Stimulated activated naive CD4-positive, alpha-beta T cell (primary cell): ENCODE measurements at regions not wholly inside any gene's neighbourhood (a gene's known extent, or its start where the extent isn't known, plus 50 kb on each side); places are given as distances from the start of the nearest gene placed in this dataset.
"Not testable (repeated sequence)": the region's sequence is repeated elsewhere in the genome, so short reads cannot be mapped to it uniquely, and the experiment has no call there.

Experiments
- DNase-seq, 6 experiments: peaks; one replicate each; lab custom pipeline; 2025; lab: John Stamatoyannopoulos, UW

DNA sequence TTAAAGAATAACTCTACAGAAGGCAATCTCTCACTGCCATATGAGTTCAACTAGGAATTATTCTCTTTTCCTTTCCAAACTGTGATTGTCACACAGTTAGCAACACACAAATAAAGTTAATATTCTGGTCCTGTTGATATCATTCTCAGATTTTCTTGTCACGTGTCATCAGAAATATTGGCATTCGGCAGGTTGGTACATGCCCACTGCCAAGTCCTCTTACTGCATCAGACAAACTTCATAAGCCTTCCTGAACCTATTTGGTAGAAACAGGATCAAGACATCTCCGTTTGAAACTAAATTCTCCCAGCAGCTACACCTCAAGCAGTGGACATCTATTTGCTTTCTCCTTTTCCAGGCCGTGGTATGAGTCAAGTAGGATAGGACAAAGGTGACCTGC lies 177.9 kb upstream of the SOX2 start:
- DNase-seq, result no peak

DNA sequence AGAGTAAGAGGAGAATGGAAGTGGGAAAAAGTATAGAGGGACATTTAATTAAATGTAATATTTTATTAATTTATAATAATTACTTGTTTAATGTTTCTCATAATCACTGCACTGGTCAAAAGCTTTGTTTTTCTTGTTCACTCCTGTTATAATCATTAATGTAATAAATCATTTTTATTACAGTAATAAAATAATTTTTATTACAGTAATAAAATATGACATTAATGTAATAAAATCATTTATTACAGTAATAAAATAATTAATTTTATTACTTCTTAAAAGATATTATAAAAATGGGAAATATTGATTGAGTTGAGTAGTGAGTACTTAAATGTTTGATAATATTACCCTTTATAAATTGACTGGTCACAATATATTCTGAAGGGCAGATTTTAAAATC lies 181.1 kb upstream of the SOX2 start:
- DNase-seq, result no peak

DNA sequence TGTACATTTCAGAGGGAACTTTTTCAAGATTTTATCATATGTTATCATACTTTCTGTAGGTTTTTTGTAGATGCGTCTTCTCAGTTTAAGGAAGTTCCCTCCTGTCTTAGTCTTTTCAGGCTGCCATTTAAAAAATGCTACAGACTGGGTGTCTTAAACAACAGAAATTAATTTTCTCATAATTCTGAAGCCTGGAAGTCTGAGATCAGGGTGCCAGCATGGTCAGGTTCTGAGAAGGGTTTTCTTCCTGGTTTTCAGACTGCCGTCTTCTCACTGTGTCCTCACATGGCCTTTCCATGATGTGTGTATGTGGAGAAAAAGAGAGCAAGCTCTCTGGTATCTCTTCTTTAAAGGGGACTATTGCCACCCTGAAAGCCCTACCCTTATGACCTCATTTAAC lies 189.9 kb upstream of the SOX2 start:
- no peak for DNase-seq

DNA sequence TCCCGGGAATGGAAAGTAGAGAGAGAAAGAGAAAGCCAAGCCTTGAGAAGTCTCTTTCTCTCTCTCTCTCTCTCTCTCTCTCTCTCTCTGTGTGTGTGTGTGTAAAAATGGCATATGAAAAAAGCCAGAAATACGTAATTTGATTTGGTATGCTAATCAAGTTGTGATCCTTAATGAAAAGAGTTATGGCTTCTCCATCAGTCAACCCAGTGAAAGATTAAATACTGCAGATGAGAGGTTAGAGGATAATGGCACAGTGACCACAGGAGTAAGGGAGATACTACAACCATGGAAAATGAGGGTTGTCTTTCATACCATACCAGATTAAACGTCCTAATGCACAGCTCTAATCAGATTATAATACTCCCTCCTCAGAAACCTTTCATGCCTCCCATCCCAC lies 193.5 kb upstream of the SOX2 start:
- DNase-seq, result no peak

DNA sequence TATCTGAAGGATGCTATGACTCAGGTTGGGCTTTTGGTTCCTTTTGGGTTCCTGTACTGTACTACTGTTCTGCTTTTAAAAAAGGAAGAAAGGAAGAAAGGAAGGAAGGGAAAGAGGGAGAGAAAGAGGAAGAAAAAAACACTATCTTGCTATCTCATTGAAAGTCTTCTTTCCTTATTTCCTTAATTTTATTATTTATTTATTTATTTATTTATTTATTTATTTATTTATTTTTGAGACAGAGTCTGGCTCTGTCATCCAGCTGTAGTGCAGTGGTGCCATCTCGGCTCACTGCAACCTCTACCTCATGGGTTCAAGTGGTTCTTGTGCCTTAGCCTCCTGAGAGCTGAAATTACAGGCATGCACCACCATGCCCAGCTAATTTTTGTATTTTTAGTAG lies 198.9 kb upstream of the SOX2 start:
- DNase-seq, result no peak

DNA sequence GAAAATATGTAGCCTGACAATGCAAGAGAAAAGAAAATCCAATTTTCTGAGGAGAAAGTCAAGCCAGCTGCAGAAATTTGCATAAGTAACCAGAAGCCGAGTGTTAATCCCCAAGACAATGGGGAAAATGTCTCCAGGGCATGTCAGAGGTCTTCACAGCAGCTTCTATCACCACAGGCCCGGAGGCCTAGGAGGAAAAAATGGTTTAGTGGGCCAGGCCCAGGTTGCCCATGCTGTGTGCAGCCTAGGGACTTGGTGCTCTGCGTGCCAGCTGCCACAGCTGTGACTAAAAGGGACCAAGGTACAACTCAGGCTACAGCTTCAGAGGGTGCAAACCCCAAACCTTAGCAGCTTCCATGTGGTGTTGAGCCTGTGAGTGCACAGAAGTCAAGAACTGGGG lies 201.2 kb upstream of the SOX2 start:
- no peak for DNase-seq

DNA sequence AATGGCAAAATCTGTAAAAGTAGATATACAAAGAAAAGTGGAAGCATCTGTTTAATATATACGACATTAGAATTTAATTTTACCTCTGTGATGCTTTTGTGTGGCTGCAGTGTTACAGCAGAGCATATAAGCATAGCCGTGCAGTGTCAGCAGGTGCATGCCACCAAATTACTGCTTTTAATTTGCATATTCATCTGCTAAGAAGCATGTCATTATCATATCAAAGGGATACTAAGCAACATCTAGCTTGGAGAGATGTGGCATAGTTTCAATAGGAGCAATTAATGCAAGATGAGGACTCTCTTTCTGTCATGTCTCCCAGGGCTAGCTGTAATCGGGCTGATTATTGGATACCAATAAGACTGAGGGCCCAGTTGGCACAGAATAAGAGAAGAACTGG lies 214.4 kb upstream of the SOX2 start:
- no peak for DNase-seq

DNA sequence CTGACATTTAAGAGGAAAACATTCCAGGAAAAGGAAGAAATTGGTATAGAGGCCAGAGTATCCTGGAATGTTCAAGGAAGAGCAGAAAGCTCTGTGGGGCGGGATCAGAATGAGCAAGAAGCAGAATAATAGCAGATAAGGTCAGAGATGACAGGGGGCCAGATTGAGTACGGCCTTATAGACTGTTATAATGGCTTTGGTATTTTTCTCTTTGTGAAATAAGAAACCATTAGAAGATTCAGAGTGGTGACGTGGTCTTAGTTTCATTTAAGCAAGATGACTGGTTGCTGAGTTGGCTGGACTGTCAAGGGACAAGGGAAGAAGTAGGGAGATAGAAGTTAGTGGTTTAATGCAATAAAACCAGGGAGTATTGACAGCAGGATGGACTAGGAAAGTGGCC lies 218.3 kb upstream of the SOX2 start:
- DNase-seq, result no peak

DNA sequence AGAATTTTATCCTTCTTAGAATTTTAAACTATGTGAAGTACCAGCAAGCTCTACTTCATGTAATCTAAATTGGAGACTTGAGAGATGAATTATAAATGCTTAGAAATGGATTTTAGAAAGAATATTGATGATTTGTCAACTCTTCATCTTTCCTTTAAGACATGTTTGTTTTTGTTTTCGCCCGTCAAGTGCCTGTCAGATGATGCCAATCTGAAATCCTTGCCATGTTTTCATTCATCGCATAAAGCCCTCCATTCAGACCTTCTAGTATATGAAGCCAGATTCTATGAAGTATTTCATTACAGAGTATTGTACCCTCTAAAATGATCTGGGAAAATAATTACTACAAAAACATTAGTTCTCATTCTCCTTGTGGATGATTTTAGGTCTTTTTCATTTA lies 223.2 kb upstream of the SOX2 start:
- no peak for DNase-seq

DNA sequence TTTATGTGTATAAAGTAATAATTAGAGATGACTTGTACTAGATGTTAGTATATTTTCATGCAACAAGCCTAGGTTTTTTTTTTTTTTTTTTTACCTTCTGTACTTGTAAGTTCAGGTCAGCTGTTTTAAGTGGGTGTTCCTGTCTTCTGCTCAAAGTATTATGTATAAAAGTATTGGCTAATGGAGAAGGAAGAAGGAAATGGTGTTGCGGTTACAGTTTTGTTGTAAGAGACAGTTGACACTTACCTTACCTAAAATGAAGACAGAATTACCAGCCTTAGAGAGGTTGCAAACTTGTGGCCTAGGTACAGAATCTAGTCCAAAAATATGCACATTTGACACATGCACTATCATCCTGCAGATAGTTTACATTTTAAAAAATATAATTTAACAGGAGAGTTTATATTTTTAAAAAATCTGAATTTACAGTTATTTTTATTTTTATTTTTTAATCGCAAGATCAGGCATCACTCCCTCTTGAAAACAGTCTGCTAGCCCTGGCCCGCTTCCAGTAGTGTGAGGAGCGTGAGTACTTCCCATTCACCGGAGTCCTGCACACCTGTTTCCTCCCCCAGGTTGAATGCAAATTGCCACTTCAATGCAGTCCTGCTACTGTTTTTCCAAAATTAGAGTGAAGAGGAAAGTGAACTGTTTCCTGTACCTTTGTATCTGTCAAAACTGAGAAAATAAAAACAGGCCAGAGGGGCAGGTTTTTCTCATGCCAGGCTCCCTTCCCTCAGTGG lies 224.3 kb upstream of the SOX2 start:
- no peak for DNase-seq

DNA sequence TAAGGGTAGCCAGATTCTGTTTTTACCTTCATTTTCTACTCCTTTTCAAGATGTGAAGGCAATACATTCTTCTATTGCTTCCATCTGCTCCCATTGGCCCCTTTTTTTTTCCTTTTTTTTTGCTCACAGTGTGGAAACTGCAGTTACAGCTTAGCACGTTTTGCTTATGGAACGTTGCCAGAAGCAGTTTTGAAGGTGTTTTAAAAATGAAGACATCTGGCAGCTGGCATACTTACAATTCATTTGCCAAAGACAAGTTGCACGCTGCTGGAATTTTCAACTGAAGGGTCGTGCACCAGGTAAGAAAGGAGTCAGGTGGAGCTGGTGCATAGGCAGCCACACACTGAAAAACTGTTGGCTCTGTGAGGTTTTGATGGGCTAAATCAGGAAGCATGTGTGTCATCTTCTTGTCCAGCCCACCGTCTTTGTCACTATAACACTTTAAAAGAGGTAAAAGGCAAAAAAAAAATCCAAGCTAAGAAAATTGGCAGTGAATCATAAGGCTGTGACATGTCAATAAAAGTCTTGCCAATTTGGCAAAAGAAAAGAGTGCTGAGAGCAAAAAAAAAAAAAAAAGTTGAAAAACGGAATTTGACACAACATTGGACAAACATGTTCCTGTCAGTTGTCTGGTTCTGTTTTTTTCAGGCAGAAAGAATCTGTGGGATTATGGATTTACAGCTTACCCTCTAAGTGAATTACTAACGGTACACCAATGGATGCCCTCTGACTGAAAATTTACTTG lies 225.4 kb upstream of the SOX2 start:
- DNase-seq, result no peak

DNA sequence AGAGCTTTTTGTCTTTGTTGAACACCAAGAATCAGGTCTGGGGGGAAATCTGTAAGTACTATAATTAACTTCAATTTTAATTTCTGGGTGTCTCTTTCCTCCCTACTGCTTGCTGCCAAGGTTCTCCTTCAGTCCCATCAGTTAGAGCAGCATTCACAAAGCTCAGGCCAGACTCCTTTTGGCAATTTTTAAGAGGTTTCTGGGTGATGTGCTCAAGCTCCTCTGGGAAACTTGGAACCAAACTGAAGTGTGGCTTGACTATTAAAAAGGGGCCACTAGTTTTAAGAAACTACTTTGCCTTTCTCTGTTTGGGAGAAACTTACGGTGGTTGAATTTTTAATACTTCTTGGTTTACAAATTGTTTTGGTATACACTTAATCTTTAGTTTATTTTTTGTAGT lies 227.7 kb upstream of the SOX2 start:
- DNase-seq, result no peak

DNA sequence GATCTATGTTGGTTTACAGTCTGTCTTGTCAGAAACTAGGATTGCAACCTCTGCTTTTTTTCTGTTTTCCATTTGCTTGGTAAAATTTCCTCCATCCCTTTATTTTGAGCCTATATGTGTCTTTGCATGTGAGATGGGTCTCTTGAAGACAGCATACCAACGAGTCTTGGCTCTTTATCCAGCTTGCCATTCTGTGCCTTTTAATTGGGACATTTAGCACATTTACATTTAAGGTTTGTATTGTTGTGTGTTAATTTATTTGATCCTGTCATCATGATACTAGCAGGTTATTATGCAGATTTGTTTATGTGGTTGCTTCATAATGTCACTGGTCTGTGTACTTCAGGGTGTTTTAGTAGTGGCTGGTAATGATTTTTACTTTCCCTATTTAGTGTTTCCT lies 236.6 kb upstream of the SOX2 start:
- DNase-seq, result not testable (repeated sequence)

DNA sequence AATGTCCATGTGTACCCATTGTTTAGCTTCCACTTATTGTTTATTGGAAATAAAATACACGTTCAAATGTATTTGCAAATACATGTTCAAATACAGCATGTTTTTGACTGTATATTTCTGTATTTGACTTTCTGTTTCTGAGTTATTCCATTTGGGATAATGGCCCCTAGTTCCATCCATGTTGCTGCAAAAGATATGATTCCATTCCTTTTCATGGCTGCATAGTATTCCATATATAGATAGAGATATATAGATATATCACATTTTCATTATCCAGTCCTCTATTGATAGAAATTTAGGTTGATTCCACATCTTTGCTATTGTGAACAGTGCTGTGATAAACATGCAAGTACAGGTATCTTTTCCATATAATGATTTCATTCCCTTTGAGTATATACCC lies 241.4 kb upstream of the SOX2 start:
- no peak for DNase-seq

DNA sequence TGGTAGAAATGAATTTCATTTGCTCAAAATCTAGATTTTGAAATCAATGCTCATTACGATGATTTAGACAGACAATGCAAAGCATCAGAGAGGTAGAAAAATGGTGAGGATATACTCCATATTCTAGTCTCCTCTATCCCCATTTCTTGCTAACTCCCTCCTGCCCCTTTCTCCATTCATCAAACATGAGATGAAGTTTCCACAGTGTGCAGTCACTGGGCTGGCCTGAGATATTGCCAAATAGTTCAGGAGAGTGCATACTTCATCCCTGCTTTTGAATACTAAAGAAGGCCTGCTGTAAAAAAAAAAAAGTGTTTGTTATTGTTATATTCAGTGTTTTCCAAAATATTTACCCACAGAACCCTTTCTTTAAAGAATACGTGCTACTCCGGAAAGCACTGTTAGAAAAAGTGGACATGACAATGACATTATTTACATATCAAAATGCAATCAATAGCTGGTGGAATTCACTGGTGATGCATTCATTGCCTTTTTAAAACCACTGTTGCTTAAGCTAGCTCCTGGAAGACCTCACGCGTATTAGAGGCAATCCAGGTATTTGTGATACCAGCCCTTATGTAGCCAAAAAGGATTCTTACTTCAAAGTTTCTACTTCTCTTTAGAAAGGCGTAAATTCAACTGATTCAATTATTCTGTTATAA lies 247.6 kb upstream of the SOX2 start:
- DNase-seq, result no peak

DNA sequence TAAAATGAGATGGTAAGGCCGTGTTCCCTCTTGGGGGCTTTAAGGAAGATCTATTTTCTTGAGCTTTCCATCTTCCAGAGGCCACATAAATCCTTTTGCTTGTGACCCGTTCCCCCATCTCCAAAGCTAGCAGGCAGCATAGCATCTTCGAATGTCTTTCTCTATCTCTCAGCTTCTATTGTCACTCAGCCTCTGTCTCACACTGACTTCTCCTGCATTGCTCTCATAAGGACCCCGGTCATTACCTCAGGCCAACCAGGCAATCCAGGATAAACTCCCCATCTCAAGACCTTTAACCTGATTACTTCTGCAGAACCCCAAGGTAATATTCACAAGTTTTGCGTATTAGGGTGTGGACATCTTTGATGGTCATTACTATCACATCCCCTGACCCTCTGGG lies 250.3 kb upstream of the SOX2 start:
- no peak for DNase-seq

DNA sequence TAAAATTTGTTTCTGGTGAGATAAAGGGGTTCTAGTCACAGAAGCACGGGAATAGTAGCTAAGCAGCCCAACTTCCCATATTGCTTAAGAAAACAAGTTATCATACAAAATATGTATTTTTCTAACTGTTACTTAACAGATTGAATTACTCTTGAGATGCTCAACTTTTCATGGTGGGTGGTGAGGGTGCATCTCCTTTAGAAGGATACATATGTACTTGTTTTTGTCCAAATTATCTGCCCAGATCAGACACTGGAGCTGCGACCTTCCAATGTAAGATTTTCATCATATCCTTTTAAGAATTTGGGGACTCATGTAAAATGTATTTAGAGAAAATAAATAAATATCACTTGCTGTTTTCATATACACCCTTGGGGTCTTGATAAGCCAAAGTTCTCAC lies 252.2 kb upstream of the SOX2 start:
- DNase-seq, result no peak

DNA sequence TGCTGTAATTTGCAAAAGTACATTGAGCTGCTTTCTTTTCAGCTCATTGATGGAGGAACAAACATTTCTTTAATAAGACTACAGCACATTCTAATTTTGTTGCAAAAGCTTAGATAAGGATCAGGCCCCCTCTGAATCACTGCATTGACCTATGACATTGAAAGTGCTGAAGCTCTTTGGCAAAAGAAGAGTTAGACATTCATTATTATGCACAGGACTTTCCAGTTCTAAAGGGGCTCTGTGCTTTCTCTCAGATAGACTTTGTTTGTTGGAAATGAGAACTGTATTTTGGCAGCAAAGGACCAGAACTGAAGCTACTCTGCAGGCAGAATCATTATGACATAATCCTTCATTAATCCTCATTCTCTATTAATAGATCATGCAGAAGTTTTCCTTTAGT lies 252.9 kb upstream of the SOX2 start:
- no peak for DNase-seq

DNA sequence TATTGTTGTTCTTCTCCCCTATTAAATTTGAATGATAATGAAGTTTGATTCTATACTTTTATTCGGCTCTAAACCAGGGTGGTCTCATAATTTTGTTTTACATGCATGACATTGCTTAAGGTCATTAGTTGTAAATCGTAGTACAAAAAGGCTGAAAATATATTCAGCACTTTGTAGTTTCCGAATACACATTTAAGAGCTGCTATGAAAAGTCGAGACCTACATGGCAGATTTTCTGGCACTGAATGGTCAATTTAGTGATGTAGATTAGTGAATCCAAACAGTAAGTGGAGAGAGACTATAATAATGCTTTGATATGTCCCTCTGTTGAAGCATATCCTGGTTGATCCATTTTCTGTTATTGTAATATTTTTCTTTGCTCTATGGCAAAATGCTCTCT lies 254.0 kb upstream of the SOX2 start:
- no peak for DNase-seq

DNA sequence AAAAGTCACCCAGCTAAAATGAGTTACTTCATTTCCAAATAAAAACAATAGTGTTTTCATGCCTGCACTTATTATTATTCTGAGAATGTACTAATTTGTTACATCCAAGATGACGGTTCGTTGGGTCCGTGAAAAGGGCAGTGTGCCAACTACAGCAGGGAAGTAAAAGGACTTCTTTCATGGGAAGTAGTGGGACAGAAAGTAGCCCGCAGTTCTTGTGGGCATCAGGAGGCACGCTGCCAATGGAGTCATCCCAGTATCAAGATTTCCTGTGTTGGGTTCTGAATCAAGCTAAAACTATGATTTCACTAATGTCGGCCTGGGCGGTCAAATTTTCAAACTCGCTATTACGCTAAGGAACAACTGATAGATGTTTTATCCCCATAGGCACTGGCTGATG lies 254.5 kb upstream of the SOX2 start:
- no peak for DNase-seq

DNA sequence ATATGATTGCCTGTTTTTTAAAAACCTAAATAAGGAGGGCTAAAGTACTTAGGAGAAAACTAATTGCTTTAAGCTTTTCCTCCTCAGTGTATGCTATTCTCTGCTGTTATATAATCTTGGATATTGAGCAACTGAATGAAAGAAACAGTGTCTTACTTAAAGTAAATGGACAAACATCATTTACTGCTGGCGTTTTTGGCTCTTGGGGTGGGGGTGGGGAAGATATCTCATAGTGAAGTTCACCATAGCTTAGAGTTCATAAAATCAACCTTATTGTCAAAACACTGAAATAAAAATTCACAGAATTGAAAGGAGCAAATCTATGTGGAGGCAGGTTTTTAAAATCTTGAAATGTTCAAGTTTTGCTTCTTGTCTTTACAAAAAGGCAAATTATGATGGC lies 256.4 kb upstream of the SOX2 start:
- no peak for DNase-seq

DNA sequence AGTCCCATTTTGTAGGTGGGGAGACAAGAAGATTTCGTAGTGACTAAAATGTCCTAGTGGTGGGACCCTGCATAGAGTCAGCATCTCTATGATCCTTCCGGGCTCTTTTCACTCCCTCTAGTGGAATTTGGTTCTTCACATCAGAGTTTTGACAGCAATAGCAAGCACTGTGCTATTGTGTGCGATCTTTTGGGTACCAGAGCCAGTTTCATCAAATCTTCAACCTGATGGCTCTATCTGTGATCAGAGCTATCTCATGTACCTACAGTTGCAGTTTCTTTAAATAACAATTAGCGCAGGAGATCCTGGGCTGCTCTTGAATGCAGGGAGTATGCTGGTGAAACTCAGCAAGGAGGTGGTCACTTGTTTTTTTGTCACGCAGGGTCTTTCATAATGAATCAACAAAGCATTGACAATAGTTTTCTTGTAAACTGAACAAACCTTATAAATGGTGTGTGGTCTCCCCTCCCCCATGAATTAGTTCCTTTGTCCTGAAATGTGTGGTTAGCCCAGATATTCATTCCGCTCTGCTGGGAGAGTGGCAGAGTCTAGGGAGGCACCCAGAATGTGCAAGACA lies 257.2 kb upstream of the SOX2 start:
- no peak for DNase-seq

DNA sequence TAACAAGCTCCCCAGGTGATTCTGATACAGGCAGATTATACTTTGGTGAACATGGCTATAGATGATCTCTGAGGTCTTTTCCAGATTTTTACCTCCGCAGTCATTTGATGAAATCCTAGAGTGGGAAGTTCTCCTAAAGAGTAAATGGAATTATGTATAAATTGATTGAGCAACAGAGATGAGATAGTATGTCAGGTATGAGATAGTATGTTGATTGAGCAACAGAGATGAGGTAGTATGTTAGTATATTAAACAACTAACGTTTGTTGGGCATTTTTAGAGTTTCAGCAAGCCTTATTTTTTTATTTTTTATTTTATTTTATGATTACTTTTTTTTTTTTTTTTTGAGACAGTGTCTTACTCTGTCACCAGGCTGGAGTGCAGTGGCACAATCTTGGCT lies 265.0 kb upstream of the SOX2 start:
- no peak for DNase-seq
